Gastrocnemius medialis (tissue), 4 donors: ENCODE measurements at regions not wholly inside any gene's neighbourhood (a gene's known extent, or its start where the extent isn't known, plus 50 kb on each side); places are given as distances from the start of the nearest gene placed in this dataset.

Experiments
- CTCF ChIP-seq, 5 experiments: fragments of 450-650 bp in 3 of 5; fragments of 200-600 bp in 2 of 5; sonication (generic) in 2 of 5; IDR thresholded peaks in 4 of 5; conservative IDR thresholded peaks in 1 of 5; 1 replicate in 4 of 5; 2 replicates in 1 of 5; pipeline ENCODE4 v1.5.1; 2016 to 2019; ENCODE audit warnings: antibody characterized with exemption in 5 of 5, mild to moderate bottlenecking in 3 of 5, moderate library complexity in 3 of 5
- POLR2A ChIP-seq, 2 donors: fragments of 450-650 bp; IDR thresholded peaks; one replicate each; pipeline ENCODE4 v1.6.1; 2017; ENCODE audit warnings: antibody characterized with exemption in 2 of 2, mild to moderate bottlenecking in 2 of 2, moderate library complexity in 2 of 2

- no peak for TF ChIP-seq CTCF (IDR thresholded peaks at IDR 0.05 in 4 of 5, conservative IDR thresholded peaks at IDR 0.05 in 1 of 5)
- no peak for TF ChIP-seq POLR2A (IDR thresholded peaks at IDR 0.05)
Measured at GRCh38 chr5:153050496-153051179, 439.8 kb upstream of the GRIA1 start.
